ENCODE measurements at regions not wholly inside any gene's neighbourhood (a gene's known extent, or its start where the extent isn't known, plus 50 kb on each side); places are given as distances from the start of the nearest gene placed in this dataset.

DNA sequence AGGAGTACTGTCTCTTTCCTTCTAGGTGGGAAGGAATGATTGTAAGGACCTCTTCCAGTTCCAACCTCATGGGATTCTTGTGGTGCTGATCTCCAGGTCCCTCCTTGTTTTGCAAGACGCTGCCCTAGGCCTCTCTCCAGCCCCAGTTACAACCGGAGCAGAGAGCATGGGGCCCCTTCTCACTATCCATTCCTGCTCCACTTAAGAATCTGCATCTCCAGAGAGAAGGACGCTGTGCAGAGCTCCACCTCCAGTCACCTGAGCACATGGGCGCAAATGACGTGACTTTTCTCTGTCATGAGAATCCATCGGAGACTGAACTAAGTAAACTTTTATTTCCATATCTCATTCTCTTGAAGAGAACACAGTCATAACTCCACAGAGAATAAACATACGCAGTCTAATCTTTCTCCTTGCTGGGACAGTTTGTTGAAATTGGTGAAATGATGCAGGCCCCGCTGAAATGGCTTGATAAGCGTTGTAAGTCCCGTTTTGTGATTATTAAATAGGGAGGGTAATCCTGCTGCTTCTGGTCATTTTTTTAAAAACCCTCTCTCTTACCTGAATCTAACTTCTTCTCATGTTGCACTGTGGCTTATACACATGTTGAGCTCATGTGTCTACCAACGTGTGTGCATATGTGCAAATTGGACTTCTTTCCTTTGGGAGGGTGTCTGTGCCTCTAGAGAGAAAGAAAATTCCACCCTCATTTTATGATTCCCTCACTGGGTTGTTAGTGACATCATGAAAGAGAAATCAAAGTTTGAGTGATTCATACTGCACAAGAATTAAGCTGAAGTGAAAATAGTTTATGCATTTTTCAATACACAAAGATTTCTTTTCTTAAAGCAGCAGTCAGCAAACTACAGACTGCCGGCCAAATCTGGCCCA is 133.2 kb upstream of the TBX20 start:
- DNase-seq (ENCODE audit: low spot score) = peak; percentile 8

DNA sequence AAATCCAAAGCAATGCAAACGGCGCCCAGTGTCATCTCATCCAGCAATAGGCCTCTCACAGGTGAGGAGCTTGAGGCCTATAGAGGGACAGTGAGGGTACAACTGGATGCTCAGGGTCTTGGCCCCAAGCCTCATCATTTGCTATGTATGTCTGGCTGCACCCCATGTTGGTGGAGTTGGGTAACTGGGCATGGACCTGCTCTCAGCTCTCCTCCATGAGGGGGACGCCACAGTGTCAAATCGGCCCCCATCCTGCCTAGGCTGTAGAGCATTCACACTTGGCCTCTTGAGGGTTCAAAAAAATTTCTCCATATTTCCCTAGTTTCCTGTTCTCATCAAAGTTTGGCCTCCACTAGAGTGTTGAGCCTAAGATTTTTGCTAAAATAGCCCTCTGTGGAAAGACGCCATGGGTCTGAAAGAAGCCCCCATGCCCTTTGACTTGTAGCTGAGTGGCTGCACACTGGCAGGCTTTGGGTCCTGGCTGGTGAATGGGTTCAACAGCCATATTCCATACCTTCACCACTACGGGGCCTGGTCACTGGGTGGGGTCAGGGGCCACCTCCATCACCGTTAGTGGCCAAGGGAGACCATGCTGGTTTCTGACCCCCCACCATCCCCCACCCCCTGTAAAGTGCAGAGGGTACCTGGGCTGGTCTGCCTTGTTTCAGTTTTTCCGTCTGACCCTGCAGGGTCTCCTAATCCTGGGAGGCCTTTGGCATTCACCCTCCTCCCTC is 132.3 kb upstream of the TBX20 start:
- peak; percentile 30 for DNase-seq (ENCODE audit: low spot score)

DNA sequence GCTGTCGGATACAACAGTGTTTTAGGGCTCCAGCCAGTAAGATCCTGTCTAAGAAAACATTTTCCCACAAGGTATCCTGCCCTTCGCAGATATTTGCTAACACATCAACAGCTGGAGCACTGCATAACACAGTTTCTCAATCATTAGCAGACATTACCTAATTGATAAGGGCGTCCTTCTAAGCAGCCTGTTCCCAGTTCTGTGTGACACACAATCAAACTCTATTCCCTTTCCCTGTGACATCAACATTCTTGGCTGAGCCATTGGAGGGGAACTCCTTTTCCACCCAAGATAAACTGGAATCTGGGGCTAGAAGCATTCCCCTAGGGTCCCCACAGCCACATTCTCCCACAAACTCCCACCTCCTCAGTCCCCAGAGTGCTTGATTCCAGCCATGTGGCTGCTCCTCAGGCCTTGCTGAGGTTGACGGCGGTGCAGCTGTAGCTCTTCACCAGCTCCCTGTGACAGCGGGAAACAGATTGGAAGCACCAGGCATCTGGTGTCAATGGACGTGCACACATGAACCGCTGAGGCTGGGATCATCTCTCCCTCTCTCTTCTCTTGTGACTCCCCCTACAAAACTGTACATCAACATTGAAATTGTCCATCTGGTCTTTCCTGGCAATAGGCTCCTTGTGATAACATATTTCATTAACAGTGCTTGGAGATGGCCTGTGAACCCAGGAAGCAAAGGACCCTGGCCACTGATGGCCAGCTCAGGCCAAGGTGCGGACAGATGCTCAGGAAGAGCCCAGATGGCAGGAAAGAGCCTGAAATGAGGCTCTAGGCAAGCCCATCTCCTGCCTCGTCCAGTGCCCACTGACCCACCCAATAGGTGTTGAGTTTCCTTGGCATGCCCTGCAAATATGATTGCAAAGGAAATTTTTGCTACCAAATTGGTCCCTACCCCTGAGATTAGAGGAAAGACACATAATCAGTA is 131.1 kb upstream of the TBX20 start:
- DNase-seq (ENCODE audit: low spot score) = no peak

DNA sequence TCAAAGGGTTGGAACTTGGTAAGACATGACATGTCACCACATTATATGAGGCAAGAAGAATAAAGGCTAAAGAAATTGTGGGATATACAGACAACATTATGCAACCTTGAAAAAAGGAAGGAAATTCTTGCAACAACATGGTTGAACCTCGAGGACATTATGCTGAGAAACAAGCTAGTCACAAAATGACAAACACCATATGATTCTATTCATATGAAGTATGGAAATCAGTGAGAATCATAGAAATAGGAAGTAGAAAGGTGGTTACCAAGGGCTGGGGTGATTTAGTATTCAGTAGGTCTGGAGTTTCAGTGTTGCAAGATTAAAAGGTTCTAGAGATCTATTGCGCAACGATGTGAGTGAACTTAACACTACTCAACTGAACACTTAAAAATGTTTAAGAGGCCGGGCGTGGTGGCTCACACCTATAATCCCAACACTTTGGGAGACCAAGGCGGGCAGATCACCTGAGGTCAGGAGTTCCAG is 126.9 kb upstream of the TBX20 start:
- no peak for DNase-seq (ENCODE audit: low spot score)

DNA sequence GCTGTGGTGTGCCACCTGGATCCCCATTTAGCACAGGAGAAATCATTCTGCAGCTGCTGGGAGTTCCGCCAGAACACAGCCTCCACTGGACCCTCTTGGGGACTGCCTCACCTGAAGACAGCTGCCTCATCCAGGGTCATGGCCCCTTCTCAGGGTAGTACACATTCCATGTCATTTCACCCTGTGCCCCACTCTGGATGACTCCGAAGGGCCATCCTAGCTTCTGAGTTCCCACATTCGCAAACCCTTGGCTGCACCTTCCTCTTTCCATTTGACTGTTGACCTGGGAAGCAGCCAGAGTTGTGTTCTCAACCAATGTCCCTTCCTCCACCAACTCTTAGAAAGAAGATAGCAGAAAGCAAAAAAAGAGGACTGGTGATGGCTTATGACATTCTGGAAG is 125.6 kb upstream of the TBX20 start:
- DNase-seq (ENCODE audit: low spot score) = no peak

DNA sequence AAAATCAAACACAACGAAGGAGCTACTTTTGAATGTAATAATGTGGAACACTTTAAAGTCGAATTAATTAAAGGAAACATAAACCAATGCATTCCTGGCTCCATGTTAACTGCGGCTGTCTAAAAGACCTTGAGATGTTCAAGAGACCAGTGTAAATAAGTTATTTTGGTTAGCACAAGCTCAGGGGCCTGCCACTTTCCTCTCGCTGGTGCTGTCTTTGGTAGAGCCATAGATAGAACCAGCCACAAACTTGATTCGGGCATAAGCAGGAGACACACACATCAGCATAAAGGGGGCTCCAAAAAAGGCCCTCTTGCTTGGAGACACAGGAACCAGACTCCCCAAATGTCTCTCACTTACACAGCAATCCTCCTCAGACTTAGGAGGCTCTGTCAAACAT is 121.6 kb upstream of the TBX20 start:
- DNase-seq (ENCODE audit: low spot score) = no peak

DNA sequence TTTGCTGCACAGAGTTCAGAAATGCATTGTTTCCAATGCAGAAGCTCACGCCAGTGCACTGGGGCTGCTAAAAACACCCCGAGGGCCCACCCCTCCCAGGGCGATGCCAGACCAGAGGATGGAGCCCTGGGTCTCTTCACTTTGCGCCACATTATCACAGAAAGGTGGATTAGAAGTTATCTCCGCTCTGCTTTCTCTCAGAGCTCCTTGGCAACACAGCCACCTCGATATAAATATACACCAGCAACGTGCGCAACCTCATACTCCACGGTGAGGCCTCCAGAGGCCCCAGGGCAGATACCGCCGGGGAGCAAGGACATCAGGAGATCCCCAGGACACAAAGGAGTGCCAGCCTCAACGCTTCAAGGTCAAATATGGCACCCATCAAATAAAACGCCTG is 121.0 kb upstream of the TBX20 start:
- DNase-seq (ENCODE audit: low spot score) = no peak

DNA sequence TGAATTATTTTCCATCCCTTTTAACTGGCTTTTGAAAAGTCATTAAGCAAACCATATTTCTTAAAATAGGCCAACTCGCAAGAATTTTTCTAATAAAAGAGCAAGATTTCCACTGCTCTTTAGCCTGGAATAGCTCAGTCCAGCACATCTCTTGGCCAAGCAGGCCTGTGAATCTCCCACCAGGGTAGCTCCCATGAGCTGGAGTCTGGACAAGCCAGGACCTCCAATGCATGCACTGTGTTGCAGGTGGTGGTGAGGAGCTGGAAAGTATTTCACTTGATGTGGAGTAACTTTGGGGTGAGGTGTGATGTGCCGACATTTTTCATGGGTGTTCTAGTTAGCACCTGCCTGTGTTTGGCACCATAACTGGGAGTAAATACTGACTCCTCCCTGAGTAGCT is 117.3 kb upstream of the TBX20 start:
- DNase-seq (ENCODE audit: low spot score) = no peak

DNA sequence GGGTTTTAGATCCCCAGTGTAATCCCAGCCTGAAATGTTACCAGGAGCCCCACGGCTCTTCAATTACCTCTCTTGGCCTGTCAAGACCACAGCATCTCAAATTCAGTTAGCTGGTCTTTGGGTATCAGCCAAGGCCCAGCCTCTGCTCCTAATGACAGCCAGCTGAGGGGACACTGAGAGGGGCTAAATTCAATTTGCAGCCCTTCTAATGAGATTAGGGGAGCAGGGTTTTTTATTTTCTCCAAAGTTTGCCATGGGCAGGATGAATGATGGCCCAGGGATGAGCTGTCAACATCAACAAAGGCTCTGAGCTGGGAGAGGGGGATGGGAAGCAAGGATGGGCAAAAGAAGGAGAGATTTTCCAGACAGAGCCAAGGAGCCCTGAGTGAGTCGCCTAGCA is 116.8 kb upstream of the TBX20 start:
- no peak for DNase-seq (ENCODE audit: low spot score)

DNA sequence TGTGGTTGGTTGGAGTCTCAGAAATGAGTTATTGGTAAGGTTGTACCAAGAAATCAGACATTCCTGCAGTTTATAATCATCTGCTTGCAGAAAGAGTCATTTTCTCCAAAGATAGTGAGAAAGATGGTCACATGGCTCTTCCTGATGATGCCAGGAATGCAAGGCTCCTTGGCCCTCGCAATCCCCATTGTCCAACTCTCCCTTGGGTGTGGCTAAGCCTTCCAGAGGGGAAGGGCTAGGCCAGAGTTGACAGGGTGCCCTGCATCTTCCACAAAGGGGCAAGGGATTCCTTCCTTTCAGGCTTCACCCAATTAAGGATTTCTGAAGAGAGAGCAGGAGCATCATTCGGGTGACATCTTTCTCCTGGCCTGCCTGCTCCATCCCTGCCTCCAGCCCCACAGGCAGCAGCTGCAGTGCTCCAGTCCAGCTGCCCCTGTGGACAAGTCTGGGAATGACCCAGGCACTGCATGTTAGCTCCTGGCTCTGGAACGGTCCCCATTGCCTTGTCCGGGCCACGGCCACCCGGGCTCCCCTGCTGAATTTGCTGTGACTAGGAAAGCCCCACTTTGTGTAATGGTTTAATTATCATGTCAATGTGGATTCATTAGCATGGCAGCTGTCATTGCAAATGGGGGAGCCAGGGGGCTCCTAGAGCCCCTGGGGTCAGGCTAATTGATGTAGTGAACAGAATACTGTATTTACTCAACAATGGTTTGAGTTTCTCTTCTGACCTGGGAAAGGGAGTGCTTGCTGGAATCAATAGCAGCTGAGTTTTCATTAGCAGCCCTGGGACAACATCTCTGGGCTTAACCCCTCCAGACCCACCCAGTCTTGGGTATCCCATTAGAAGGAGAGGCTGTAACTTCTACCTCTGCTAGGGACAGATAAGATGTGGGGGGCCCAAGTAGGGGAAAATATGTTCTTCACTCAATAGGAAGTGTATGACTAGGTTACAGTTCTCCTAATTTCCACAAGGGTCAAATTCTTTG is 112.6 kb upstream of the TBX20 start:
- DNase-seq (ENCODE audit: low spot score) = no peak

DNA sequence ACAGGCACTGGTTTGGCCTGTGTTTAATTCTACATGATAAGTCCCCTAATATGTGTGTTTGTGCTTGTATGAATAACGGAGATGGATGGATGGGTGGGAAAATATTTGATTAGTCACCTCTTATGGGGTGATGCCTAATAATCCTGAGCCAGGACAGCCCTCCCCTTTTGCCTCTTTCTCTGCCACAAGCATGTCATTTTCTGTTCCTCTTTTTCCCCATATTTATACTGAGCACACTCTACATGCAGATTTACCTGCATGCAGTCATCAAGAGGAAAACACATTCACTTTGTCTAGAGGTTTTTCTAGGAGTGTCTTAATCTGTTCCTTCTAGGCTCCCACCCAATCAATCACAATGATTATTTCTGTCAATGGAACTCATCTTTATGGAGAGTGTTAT is 111.6 kb upstream of the TBX20 start:
- no peak for DNase-seq (ENCODE audit: low spot score)

DNA sequence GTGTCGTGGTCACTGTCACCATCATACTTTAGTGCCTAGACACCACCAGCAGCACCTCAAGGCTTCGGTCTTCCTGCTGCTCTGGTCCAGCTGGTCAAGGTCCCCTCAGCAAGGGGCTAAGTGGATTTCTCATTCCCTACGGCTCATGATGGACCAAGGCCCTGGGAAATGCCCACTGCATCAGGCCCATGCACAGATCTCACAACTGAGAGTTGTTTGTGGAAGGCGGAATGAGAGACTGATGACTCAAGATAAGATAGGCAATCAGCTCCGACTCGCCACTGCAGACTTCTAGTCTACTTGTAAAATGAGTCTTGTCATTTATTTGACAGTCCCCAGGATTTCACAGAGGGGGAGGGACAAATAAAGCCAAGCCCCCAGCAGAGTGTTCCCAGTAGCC is 108.4 kb upstream of the TBX20 start:
- no peak for DNase-seq (ENCODE audit: low spot score)

DNA sequence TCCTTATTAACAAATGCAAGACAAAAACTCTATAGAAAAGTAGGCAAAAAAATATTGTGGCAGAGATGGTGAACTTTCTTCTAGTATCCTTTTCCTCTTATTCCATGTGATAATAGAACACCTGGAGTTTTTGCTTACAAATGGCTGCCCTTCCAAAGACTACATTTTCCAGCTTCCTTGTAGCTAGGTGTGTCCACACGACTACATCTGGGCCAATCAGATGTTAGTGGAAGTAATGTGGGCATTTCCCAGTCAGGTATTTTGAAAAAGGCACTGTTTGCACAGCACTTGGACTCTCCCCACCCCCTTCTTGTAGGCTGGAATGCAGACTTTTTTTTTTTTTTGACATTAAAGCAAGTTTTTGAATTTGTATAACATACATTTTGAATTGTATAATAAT is 105.5 kb upstream of the TBX20 start:
- DNase-seq (ENCODE audit: low spot score) = no peak

DNA sequence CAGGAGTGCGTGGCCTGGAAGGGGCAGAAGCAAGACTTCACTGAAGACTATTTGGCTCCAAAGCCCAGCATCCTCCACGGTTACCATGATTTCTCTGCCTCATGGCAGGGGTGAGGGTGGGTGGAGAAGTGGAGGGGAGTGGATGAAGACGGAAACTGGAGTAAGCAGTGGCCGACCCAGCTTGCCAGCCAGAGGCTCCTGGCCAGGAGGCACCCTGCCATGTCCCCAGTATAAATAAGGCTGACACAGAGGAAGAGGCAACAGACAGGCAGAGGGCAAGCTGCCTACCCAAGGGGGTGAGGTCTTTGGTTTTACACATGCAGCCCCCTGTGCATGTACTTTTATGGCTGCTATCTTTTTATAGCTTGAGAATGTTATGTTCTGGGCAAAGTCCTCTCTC is 102.6 kb upstream of the TBX20 start:
- no peak for DNase-seq (ENCODE audit: low spot score)

DNA sequence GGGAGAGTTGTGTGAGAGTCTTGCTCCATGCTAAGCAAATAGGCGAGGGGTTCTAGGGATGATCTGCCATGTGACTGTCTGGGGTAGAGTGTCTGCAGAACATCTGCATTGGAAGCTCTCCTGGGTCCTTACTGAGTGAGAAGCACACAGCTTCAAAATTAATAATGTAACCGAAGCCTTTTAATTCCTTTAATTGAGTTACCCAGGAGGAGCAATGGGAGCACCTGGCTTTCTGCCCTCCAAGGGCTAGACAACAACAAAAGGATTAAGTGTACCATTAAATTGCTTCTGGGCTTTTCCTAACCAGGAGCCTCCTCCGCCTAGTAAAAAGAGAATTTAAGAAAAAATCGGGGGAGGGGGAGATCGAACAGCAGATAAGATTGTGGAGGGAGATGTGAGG is 102.0 kb upstream of the TBX20 start:
- DNase-seq (ENCODE audit: low spot score) = no peak

DNA sequence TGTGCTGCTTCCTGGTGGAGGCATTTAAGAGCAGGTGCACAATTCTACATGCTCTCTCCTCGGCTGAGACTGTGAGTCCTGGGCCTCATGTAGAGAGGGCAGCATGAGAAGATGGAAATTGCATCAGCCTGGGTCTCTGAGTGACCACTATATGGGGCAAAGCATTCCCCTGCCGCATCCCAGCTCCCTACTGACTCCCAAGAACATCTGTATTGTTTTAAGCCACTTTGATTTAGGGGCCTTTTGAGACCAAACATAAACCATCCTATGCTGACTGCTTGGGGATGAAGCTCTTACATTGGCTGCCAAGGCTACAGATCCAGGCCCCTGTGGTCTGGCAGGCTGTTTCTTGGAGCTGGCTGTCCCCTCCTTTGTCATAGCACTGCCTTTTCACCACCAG is 101.3 kb upstream of the TBX20 start:
- DNase-seq (ENCODE audit: low spot score) = no peak

DNA sequence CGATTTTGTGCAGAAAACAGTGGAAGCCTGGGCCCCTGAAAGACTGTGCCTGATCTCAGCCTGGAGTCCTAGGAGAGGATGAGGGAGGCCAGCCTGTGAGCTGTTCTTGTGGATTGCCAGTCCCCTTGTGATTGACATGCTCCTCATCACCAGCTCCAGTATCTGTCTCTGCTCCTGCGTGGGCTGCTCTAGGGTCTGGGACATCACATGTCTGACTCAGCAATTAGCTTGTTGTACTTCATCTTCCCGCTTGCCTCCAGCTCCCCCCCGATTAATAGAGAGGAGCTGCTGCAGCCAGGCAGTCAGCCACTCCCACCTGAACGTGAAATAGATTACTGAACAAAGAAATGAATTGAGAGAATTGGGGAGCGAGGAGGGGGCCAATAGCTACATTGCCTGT is 99.6 kb upstream of the TBX20 start:
- no peak for DNase-seq (ENCODE audit: low spot score)

DNA sequence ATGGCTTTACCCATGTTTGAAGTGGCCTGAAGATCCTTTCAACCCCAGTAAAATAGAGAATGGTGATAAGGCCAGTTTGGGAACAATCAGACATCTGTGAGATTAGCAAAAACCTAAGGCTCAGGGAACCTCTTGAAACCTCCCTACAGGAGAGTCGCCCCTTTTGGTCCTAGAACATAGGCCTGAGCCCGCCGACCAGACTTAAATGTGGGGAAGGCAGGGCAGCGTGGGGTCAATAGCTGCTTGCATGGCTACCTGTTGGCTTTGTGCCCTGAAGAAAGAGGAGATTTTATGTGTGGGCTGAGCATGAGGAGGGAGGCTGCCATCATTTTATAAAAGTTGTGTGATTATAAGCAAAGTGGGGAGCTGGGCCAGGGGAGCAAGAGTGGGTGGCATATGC is 97.6 kb upstream of the TBX20 start:
- DNase-seq (ENCODE audit: low spot score) = no peak

DNA sequence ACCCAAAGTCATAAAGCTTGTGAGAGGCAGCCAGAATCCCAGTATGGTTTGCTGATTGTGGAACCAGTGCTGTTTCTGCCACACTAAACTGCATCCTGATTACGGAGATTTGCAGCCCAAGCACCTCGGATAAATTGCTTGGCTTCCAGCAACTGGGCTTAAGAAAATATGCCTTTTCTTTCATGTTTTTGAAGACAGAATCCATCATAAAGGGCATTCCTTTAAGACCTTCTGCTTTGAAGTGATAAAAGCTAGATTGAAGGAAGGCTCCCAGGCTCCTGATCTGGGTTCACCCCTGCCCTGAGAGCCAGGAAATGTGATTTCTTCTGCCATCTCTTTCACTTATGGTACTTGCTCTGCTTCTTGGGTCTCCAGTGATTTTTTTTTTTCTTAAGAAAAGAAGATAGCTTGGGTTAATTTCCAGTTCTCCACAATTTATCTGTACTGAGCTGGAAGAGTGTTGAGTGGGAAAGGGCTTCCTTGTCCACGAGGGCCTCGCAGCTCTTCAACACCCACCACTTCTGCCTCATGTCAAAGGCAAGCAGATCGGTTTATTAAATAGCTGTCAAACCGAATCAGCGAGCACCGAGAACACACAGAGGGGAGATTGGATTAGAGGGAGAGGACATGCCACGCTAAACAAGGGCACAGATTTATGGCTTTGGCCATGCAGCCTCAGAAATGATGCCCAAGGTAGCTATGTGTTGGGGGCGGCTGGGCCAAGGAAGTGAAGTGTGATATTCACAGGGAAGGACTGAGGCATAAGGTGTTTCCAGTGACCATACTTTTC is 94.9 kb upstream of the TBX20 start:
- DNase-seq (ENCODE audit: low spot score) = no peak

DNA sequence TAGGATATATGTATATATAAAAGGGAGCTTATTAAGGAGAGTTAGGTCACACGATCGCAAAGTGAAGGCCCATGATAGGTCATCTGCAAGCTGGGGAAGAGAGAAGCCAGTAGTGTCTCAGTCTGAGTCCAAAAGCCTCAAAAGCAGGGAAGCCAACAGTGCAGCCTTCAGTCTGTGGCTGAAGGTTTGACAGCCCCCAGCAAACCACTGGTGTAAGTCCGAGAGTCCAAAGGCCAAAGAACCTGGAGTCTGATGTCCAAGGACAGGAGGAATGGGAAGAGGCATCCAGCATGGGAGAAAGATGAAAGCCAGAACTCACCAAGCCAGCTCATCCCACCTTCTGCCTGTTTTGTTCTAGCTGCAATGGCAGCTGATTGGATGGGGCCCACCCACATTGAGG is 88.9 kb upstream of the TBX20 start:
- DNase-seq (ENCODE audit: low spot score) = no peak

Data from ureter (tissue), 1 donor.